Activated effector memory CD4-positive, alpha-beta T cell treated with anti-CD3 and anti-CD28 coated beads, Interleukin-2, amount 50 U/mL, for 16 hours (primary cell): ENCODE measurements at regions not wholly inside any gene's neighbourhood (a gene's known extent, or its start where the extent isn't known, plus 50 kb on each side); places are given as distances from the start of the nearest gene placed in this dataset.
"Not testable (repeated sequence)": the region's sequence is repeated elsewhere in the genome, so short reads cannot be mapped to it uniquely, and the experiment has no call there.

Experiments used
- DNase-seq: peaks from one replicate; pipeline ENCODE4 v3.0.0-alpha.2; 2020

DNA sequence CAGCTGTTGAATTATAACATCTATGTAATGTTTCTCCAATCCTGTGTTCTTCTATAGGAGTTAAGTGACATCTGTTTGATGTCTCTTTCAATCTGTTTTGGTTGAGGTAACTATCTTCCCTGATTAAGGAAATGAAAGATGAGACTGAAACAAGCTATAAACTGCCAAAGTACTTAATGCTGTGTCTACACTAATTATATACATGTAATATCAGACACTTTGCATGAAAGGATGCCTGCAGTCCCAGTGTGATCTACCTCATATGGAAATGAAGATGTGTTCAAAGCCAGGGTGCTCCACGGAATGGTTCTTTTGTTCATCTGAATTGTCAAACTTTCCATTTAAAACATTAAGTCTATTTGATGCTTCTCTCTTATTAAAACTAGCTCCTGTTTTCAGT lies 958.3 kb downstream of the GALC start:
- no peak for DNase-seq

GRCh38 chr14:87030197-87030596 lies 962.8 kb downstream of the GALC start:
- DNase-seq: no peak

DNA sequence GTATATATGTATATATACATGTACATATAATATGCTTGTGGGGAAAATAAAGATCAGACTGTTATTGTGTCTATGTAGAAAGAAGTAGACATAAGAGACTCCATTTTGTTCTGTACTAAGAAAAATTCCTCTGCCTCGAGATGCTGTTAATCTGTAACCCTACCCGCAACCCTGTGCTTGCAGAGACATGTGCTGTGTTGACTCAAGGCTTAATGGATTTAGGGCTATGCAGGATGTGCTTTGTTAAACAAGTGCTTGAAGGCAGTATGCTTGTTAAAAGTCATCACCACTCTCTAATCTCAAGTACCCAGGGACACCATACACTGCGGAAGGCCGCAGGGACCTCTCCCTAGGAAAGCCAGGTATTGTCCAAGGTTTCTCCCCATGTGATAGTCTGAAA lies 972.9 kb downstream of the GALC start:
- DNase-seq: not testable (repeated sequence)

DNA sequence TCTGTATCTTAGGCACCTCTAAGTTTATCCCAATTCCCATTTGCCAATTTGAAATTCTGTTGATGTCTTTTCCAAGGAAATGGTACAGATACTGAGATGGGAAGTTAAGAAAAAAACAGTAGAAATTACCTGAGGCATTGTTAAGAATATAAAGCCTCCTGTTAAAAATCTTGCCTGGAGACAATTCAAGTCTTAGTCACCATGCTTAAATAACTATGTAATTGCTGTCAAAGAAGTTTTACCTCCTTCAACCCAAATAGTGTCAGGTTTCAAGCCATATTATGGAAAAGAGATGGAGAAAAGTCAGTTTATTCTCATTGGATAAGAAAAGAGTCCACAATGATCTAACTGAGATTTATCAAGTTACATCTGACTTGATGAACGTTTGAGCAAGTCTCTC lies 974.7 kb downstream of the GALC start:
- no peak for DNase-seq

- DNase-seq: no peak
Observed at GRCh38 chr14:87017335-87017734, 975.6 kb downstream of the GALC start.

DNA sequence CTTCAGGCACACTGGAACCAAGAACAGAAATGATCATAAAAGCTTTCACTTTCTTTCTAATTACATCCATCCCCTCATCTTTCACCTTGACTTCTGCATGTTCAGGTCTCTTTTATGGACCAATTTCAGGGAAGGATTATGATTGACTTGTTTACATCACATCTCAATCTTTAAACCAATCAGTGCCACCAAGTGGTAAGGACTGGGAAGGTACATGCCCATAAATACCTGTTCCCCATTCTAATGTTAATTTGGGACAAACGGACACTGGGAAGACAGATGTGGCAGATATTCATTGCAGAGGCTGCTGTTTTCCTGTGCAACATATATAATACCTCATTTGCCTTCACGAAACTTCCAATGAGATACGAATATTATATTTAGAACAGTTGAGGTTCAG lies 978.1 kb downstream of the GALC start:
- DNase-seq: no peak

DNA sequence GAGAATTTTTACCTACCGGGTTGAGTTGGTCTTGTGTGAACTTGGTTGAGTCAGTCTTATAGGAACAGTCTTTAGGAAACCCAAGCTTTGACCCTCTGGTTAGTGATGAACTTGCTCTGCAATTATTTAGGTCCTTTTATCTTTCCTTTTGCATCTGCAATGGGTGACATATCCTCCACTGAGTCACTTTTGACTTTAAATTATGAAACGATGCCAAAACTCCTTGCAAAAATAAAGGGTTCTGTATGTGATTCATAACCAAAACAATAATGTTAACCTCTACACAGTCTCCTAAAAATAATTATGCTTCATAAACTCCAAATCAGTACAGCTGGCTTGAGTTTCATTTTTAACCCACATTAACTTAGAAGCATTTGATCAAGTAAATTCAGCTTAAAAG lies 979.4 kb downstream of the GALC start:
- no peak for DNase-seq

GRCh38 chr14:87008965-87009364 lies 984.0 kb downstream of the GALC start:
- DNase-seq: no peak

- no peak for DNase-seq
Observed at GRCh38 chr14:87005280-87005679, 987.7 kb downstream of the GALC start.

- no peak for DNase-seq
Observed at GRCh38 chr14:87002776-87003175, 990.2 kb downstream of the GALC start.

- no peak for DNase-seq
Observed at GRCh38 chr14:87001333-87001732, 991.6 kb downstream of the GALC start.

- no peak for DNase-seq
Observed at GRCh38 chr14:87000081-87000480, 992.9 kb downstream of the GALC start.

DNA sequence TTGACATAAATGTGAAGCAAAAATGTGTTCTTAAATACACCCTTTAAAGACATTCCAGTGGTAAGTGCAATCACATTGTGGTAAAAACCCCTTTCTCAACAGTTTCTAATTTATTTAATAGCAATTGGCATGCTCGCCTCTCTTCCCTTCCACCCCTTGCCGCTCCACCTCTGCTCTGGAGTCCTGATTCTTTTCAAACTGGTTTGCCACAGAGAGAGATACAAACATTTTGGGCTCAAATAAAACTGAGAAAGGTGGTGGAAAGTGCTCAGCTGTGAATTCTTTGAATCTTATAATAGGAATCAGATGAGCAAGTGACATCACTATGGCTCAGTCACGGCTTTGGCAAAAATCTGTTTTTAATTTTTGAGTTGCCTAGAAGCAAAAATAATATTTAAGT lies 993.9 kb downstream of the GALC start:
- no peak for DNase-seq

GRCh38 chr14:86997271-86997670 lies 995.7 kb downstream of the GALC start:
- no peak for DNase-seq

GRCh38 chr14:86990396-86990795 lies 1002.6 kb downstream of the GALC start:
- no peak for DNase-seq

DNA sequence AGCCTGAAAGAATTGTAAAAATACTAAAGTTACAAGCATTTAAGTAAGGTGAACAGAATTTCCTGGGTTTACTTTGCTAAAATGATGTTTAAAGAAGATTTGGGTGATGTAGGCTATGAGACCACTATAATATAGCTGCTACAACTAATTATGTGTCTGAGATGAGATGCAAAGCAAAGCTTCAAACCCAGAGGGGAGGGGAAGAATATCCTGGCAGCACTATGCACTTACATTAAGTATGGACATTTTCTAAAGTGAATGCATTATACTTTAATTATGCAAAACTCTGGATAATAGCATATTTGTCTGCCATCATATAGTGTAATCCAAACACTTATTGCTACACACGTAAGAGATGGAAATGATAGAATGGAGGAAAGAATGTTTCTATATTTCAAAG lies 1003.7 kb downstream of the GALC start:
- DNase-seq: no peak

- DNase-seq: no peak
Observed at GRCh38 chr14:86987966-86988365, 1005.0 kb downstream of the GALC start.

- no peak for DNase-seq
Observed at GRCh38 chr14:86973177-86973576, 1019.8 kb downstream of the GALC start.

DNA sequence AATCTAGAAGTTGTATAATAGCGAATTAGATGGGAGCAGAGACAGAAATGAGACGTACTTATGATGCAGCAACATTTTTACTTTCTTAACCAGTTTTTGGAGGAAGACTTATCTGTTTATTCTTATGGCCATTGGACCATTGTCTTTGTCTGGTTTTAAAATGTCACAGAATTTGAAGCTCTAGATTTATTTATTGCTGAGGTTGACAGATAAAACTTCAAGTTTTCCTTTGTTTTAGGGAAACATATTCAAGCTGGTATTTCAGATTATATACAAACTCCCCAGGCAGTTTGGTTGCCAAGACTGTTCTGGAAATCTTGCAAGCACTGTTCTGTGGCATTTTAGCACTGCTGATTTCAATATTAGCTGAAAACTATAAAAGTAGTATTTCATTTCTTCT lies 1021.7 kb downstream of the GALC start:
- no peak for DNase-seq

GRCh38 chr14:86961106-86961716 lies 1031.8 kb downstream of the GALC start:
- no peak for DNase-seq

- DNase-seq: no peak
Observed at GRCh38 chr14:86955771-86956354, 1037.1 kb downstream of the GALC start.

DNA sequence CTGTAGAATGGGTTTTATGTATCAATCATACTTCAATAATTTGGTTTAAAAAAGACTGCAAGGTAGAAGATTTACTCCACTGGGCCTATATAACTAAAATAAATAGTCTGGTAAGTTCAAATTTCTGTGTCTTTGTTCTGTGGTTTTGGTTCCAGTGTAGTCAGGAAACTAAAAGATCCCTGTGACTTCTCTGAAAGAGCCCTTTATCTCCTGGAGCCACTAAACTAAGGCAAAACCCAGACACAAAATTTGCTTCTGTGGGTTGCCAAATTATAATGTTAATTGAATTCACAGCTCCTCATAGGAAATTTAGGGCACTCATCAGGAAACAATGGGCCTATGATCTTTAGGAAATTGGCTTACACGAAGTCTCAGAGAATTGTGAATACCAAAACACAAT lies 1038.4 kb downstream of the GALC start:
- no peak for DNase-seq

GRCh38 chr14:86946446-86946845 lies 1046.5 kb downstream of the GALC start:
- no peak for DNase-seq

DNA sequence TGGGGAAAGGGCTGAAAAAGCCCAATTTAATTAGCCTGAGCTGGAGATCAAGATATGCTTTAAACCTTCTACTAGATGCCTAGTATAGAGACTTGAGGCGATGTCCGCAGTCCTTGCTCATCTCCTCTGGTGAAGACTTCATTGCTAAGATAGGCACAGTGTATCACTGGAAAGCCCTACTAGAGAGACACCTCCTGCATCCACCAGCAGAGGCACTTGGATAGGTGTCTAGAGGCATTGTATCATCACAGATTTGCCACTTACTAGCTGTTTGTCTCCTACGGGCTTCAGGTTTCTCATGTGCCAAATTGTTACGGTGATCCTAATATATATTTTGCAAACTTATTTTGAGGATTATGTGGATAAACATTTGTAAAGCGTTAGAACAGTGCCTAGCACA lies 1048.5 kb downstream of the GALC start:
- DNase-seq: no peak
